ENCODE measurements at regions not wholly inside any gene's neighbourhood (a gene's known extent, or its start where the extent isn't known, plus 50 kb on each side); places are given as distances from the start of the nearest gene placed in this dataset.
A peak's percentile ranks its signal among the peaks of the same experiment; 100 is the strongest.

- Histone ChIP-seq H3K4me1 (no peaks in the 10 kb centered on the region), H3K9me3 (no peaks in the 10 kb centered on the region), H3K4me2 (no peak overlapping the region), H3K4me3 (no peak overlapping the region), H3K27ac (no peak overlapping the region)
- POLR2A ChIA-PET = no interaction called here
- CTCF ChIA-PET = interaction anchor here (0.9 kb wide), 1 partner anchor 8 kb away, joined by 3 read pairs; no protein-coding TSS in a partner anchor
- FAIRE-seq = no peak
- TF ChIP-seq MYC (IDR thresholded peaks at IDR 0.05; ENCODE audit: borderline replicate concordance, low read length) = no peak
- TF ChIP-seq CBX8 (IDR thresholded peaks at IDR 0.05) = no peak
- TF ChIP-seq RARB (CRISPR knock-in tag; IDR thresholded peaks at IDR 0.05) = no peak
- no peak for TF ChIP-seq SMC3 (IDR thresholded peaks at IDR 0.05)
- TF ChIP-seq ZC3H11A (IDR thresholded peaks at IDR 0.05) = no peak
- TF ChIP-seq PBX3 (IDR thresholded peaks at IDR 0.05) = no peak
- no peak for ATAC-seq
- WGBS (ENCODE audit: missing lambda C conversion rate) = 10% methylated on average over 5 of the region's 5 CpGs
- DNase-seq (ENCODE audit: low read depth in 1 of 2, low spot score in 1 of 2) = peak in 1 of 2 experiments; percentile 5
These were observed 671.7 kb upstream of the NRSN1 start for GRCh38 chr6:23454080-23454976.

- H3K4me1 ChIP-seq = no peaks in the 10 kb centered on the region
- ChIA-PET CTCF (no interaction called here), POLR2A (no interaction called here)
- TF ChIP-seq RAD21 (conservative IDR thresholded peaks at IDR 0.05 in 1 of 2, IDR thresholded peaks at IDR 0.05 in 1 of 2) = no peak
- TF ChIP-seq SREBF2 (IDR thresholded peaks at IDR 0.05) = no peak
- no peak for TF ChIP-seq SMC3 (IDR thresholded peaks at IDR 0.05)
- TF ChIP-seq EHMT2 (IDR thresholded peaks at IDR 0.05; ENCODE audit: low read depth) = no peak
- no peak for TF ChIP-seq NFE2L2 (conservative IDR thresholded peaks at IDR 0.05; ENCODE audit: low read length)
- no peak for TF ChIP-seq ZSCAN20 (CRISPR knock-in tag; IDR thresholded peaks at IDR 0.05)
- TF ChIP-seq MYC (IDR thresholded peaks at IDR 0.05; ENCODE audit: borderline replicate concordance, low read length) = no peak
- TF ChIP-seq RCOR1 (IDR thresholded peaks at IDR 0.05; ENCODE audit: low read depth, low read length) = no peak
- TF ChIP-seq HOXB5 (CRISPR knock-in tag; IDR thresholded peaks at IDR 0.05) = no peak
- no peak for TF ChIP-seq HOXA7 (CRISPR knock-in tag; IDR thresholded peaks at IDR 0.05)
- no peak for TF ChIP-seq HMGXB4 (CRISPR knock-in tag; IDR thresholded peaks at IDR 0.05; ENCODE audit: borderline replicate concordance)
- no peak for TF ChIP-seq MAZ (IDR thresholded peaks at IDR 0.05; ENCODE audit: borderline replicate concordance, low read depth, low read length)
- TF ChIP-seq BCL3 (IDR thresholded peaks at IDR 0.05) = no peak
- no peak for TF ChIP-seq PBX3 (IDR thresholded peaks at IDR 0.05)
- TF ChIP-seq E2F6 (IDR thresholded peaks at IDR 0.05; ENCODE audit: borderline replicate concordance, low read depth) = no peak
- TF ChIP-seq ZNF302 (CRISPR knock-in tag; IDR thresholded peaks at IDR 0.05) = no peak
- TF ChIP-seq FOXS1 (CRISPR knock-in tag; IDR thresholded peaks at IDR 0.05) = no peak
- no peak for TF ChIP-seq TP53 (CRISPR knock-in tag; IDR thresholded peaks at IDR 0.05)
- TF ChIP-seq CHD4 (IDR thresholded peaks at IDR 0.05; ENCODE audit: borderline replicate concordance) = no peak
- no peak for TF ChIP-seq ELK1 (IDR thresholded peaks at IDR 0.05; ENCODE audit: low read depth, low read length)
- H3K9me3 ChIP-seq = no peaks in the 10 kb centered on the region
- no peak overlapping the region for H3K27ac ChIP-seq
- DNase-seq (ENCODE audit: low read depth in 1 of 2, low spot score in 1 of 2) (no peak), FAIRE-seq (no peak), ATAC-seq (no peak)
- H3K4me2 ChIP-seq = no peak overlapping the region
- H3K4me3 ChIP-seq = no peak overlapping the region
- 50% methylated on average over 2 of the region's 2 CpGs for WGBS (ENCODE audit: missing lambda C conversion rate)
These were observed 670.3 kb upstream of the NRSN1 start for GRCh38 chr6:23455754-23456153.

Measured in A549 (cell line).